GM23338 (cell line): ENCODE measurements at regions not wholly inside any gene's neighbourhood (a gene's known extent, or its start where the extent isn't known, plus 50 kb on each side); places are given as distances from the start of the nearest gene placed in this dataset.

Experiments used
- ATAC-seq: fragments of 200-7000 bp; cut with Tn5 transposase; 3 replicates; pipeline ENCODE4 v1.9.1; 2020
- DNase-seq: peaks from one replicate; pipeline ENCODE4 v3.0.0-alpha.2; 2015; ENCODE audit warnings: low spot score
- H2AFZ ChIP-seq: fragments of 200-600 bp; sonication (generic); 2 replicates; pipeline ENCODE4 v1.8.0; 2016; ENCODE audit warnings: antibody characterized with exemption, mild to moderate bottlenecking, moderate library complexity
- H3F3A ChIP-seq: fragments of 200-600 bp; sonication (generic); replicated peaks from 2 replicates; pipeline ENCODE4 v1.8.0; 2017; ENCODE audit warnings: antibody characterized with exemption, mixed run types, low read depth
- H3K27ac ChIP-seq: fragments of 200-600 bp; sonication (generic); 2 replicates; pipeline ENCODE4 v1.6.1; 2016; ENCODE audit warnings: low read depth
- H3K27me3 ChIP-seq: fragments of 200-600 bp; sonication (generic); 2 replicates; pipeline ENCODE4 v1.8.0; 2016; ENCODE audit warnings: mild to moderate bottlenecking, mixed run types, moderate library complexity; ENCODE audit not compliant: insufficient read depth
- H3K36me3 ChIP-seq: fragments of 200-600 bp; sonication (generic); 2 replicates; pipeline ENCODE4 v1.8.0; 2016; ENCODE audit warnings: mild to moderate bottlenecking; ENCODE audit not compliant: insufficient read depth
- H3K4me1 ChIP-seq: fragments of 200-600 bp; sonication (generic); 2 replicates; pipeline ENCODE4 v1.8.0; 2016; ENCODE audit warnings: mild to moderate bottlenecking, moderate library complexity; ENCODE audit not compliant: insufficient read depth
- H3K4me2 ChIP-seq: fragments of 200-600 bp; sonication (generic); 2 replicates; pipeline ENCODE4 v1.7.1; 2017; ENCODE audit warnings: mixed run types
- H3K4me3 ChIP-seq: fragments of 200-600 bp; sonication (generic); 2 replicates; pipeline ENCODE4 v1.6.1; 2016; ENCODE audit warnings: mixed run types
- H3K79me2 ChIP-seq: fragments of 200-600 bp; sonication (generic); replicated peaks from 2 replicates; pipeline ENCODE4 v1.8.0; 2017; ENCODE audit warnings: mild to moderate bottlenecking; ENCODE audit not compliant: insufficient read depth
- H3K9me2 ChIP-seq: fragments of 200-600 bp; sonication (generic); 2 replicates; pipeline ENCODE4 v1.8.0; 2017; ENCODE audit not compliant: insufficient read depth
- H4K20me1 ChIP-seq: fragments of 200-600 bp; sonication (generic); replicated peaks from 2 replicates; pipeline ENCODE4 v1.8.0; 2017; ENCODE audit warnings: mild to moderate bottlenecking; ENCODE audit not compliant: insufficient read depth
- H3K27ac Mint-ChIP-seq: 2 replicates; pipeline ENCODE4 v1.8.0; 2020; ENCODE audit warnings: inconsistent platforms, mild to moderate bottlenecking, moderate library complexity, mixed read lengths
- H3K27me3 Mint-ChIP-seq: 3 replicates; pipeline ENCODE4 v1.8.0; 2022; ENCODE audit warnings: low read depth, mild to moderate bottlenecking, moderate library complexity, mixed read lengths, inconsistent platforms; ENCODE audit not compliant: insufficient read depth, poor library complexity
- H3K36me3 Mint-ChIP-seq: 3 replicates; pipeline ENCODE4 v1.8.0; 2021; ENCODE audit warnings: low read depth, mild to moderate bottlenecking, inconsistent platforms, moderate library complexity, mixed read lengths
- H3K4me1 Mint-ChIP-seq: 3 replicates; pipeline ENCODE4 v1.8.0; 2020; ENCODE audit warnings: mild to moderate bottlenecking, inconsistent platforms, mixed read lengths
- H3K4me3 Mint-ChIP-seq: 3 replicates; pipeline ENCODE4 v1.8.0; 2021; ENCODE audit warnings: moderate library complexity, mild to moderate bottlenecking, inconsistent platforms, mixed read lengths
- H3K9me3 Mint-ChIP-seq: 3 replicates; pipeline ENCODE4 v1.8.0; 2020; ENCODE audit warnings: moderate library complexity, mild to moderate bottlenecking, inconsistent platforms, mixed read lengths
- CREB1 ChIP-seq: fragments of 250-450 bp; sonication (Bioruptor Pico); IDR thresholded peaks from 2 replicates; pipeline ENCODE4 v1.5.0; 2020; ENCODE audit warnings: low read depth, mild to moderate bottlenecking, moderate library complexity
- CTCF ChIP-seq, 2 experiments: fragments of 200-600 bp in 1 of 2; sonication (generic) in 1 of 2; conservative IDR thresholded peaks; 2 replicates each; pipeline versions ENCODE4 v1.5.1 to v1.6.1; 2016 to 2017; ENCODE audit warnings: antibody characterized with exemption in 2 of 2, low read depth in 2 of 2, mild to moderate bottlenecking in 2 of 2, moderate library complexity in 1 of 2
- ETS1 ChIP-seq: IDR thresholded peaks from 2 replicates; pipeline ENCODE4 v1.6.1; 2016; ENCODE audit warnings: antibody characterized with exemption
- EZH2 ChIP-seq: fragments of 200-600 bp; sonication (generic); IDR thresholded peaks from one replicate; pipeline ENCODE4 v1.8.0; 2017; ENCODE audit warnings: antibody characterized with exemption, mild to moderate bottlenecking, low read depth; ENCODE audit not compliant: unreplicated experiment
- EZH2phosphoT487 ChIP-seq: fragments of 200-600 bp; sonication (generic); IDR thresholded peaks from one replicate; pipeline ENCODE4 v1.8.1; 2018; ENCODE audit warnings: antibody characterized with exemption; ENCODE audit not compliant: unreplicated experiment
- JUNB ChIP-seq: IDR thresholded peaks from one replicate; pipeline ENCODE4 v1.6.1; 2016; ENCODE audit warnings: antibody characterized with exemption; ENCODE audit not compliant: unreplicated experiment
- NANOG ChIP-seq: IDR thresholded peaks from 2 replicates; pipeline ENCODE4 v1.6.1; 2016; ENCODE audit warnings: antibody characterized with exemption, borderline replicate concordance
- POLR2AphosphoS5 ChIP-seq: IDR thresholded peaks from 2 replicates; pipeline ENCODE4 v1.6.1; 2016; ENCODE audit warnings: antibody characterized with exemption, low read depth
- STAT1 ChIP-seq: IDR thresholded peaks from one replicate; pipeline ENCODE4 v1.6.1; 2016; ENCODE audit warnings: antibody characterized with exemption; ENCODE audit not compliant: unreplicated experiment
- ZNF114 ChIP-seq: fragments of 250-450 bp; sonication (Bioruptor Pico); IDR thresholded peaks from 2 replicates; pipeline ENCODE4 v1.5.0; 2020; ENCODE audit warnings: mild to moderate bottlenecking, moderate library complexity
- ZNF331 ChIP-seq: fragments of 250-450 bp; sonication (Bioruptor Pico); IDR thresholded peaks from 2 replicates; pipeline ENCODE4 v1.5.0; 2020; ENCODE audit warnings: low read depth, mild to moderate bottlenecking, moderate library complexity
- TF ChIP-seq, protein P1 (sequence below): fragments of 250-450 bp; sonication (Bioruptor Pico); IDR thresholded peaks from 2 replicates; pipeline ENCODE4 v1.5.0; 2020; ENCODE audit warnings: mild to moderate bottlenecking, moderate library complexity
- TF ChIP-seq, protein P2 (sequence below): IDR thresholded peaks from one replicate; pipeline ENCODE4 v1.6.1; 2018; ENCODE audit warnings: antibody characterized with exemption; ENCODE audit not compliant: unreplicated experiment

DNA sequence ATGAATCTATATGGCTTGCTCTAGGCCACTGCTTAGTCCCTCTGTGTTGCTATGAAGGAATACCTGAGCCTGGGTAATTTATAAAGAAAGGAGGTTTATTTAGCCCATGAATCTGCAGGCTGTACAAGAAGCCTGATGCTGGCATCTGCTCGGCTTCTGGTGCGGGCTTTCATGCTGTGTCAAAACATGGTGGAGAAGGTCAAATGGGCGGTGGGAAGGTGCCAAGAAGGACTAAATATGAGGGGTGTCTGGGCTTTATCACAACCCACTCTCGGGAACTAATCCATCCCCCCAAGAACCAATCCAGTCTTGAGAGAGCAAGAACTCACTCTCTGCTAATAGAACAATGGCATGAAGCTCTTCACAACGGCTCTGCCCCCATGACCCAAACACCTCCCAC is 481.6 kb downstream of the EIPR1 start:
- no peak for ATAC-seq
- no peak for TF ChIP-seq JUNB
- TF ChIP-seq, protein P1, sequence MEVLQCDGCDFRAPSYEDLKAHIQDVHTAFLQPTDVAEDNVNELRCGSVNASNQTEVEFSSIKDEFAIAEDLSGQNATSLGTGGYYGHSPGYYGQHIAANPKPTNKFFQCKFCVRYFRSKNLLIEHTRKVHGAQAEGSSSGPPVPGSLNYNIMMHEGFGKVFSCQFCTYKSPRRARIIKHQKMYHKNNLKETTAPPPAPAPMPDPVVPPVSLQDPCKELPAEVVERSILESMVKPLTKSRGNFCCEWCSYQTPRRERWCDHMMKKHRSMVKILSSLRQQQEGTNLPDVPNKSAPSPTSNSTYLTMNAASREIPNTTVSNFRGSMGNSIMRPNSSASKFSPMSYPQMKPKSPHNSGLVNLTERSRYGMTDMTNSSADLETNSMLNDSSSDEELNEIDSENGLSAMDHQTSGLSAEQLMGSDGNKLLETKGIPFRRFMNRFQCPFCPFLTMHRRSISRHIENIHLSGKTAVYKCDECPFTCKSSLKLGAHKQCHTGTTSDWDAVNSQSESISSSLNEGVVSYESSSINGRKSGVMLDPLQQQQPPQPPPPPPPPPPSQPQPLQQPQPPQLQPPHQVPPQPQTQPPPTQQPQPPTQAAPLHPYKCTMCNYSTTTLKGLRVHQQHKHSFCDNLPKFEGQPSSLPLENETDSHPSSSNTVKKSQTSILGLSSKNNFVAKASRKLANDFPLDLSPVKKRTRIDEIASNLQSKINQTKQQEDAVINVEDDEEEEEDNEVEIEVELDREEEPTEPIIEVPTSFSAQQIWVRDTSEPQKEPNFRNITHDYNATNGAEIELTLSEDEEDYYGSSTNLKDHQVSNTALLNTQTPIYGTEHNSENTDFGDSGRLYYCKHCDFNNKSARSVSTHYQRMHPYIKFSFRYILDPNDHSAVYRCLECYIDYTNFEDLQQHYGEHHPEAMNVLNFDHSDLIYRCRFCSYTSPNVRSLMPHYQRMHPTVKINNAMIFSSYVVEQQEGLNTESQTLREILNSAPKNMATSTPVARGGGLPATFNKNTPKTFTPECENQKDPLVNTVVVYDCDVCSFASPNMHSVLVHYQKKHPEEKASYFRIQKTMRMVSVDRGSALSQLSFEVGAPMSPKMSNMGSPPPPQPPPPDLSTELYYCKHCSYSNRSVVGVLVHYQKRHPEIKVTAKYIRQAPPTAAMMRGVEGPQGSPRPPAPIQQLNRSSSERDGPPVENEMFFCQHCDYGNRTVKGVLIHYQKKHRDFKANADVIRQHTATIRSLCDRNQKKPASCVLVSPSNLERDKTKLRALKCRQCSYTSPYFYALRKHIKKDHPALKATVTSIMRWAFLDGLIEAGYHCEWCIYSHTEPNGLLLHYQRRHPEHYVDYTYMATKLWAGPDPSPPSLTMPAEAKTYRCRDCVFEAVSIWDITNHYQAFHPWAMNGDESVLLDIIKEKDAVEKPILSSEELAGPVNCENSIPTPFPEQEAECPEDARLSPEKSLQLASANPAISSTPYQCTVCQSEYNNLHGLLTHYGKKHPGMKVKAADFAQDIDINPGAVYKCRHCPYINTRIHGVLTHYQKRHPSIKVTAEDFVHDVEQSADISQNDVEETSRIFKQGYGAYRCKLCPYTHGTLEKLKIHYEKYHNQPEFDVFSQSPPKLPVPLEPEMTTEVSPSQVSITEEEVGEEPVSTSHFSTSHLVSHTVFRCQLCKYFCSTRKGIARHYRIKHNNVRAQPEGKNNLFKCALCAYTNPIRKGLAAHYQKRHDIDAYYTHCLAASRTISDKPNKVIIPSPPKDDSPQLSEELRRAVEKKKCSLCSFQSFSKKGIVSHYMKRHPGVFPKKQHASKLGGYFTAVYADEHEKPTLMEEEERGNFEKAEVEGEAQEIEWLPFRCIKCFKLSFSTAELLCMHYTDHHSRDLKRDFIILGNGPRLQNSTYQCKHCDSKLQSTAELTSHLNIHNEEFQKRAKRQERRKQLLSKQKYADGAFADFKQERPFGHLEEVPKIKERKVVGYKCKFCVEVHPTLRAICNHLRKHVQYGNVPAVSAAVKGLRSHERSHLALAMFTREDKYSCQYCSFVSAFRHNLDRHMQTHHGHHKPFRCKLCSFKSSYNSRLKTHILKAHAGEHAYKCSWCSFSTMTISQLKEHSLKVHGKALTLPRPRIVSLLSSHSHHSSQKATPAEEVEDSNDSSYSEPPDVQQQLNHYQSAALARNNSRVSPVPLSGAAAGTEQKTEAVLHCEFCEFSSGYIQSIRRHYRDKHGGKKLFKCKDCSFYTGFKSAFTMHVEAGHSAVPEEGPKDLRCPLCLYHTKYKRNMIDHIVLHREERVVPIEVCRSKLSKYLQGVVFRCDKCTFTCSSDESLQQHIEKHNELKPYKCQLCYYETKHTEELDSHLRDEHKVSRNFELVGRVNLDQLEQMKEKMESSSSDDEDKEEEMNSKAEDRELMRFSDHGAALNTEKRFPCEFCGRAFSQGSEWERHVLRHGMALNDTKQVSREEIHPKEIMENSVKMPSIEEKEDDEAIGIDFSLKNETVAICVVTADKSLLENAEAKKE (CRISPR knock-in tag), result no peak
- no peak for TF ChIP-seq CREB1 (CRISPR knock-in tag)
- no peak for TF ChIP-seq ZNF331 (CRISPR knock-in tag)
- no peak for TF ChIP-seq EZH2phosphoT487
- no peak for TF ChIP-seq EZH2
- no peak for TF ChIP-seq NANOG
- no peak for TF ChIP-seq STAT1
- no peak for TF ChIP-seq ZNF114 (CRISPR knock-in tag)
- TF ChIP-seq POLR2AphosphoS5, result no peak
- TF ChIP-seq, protein P2, sequence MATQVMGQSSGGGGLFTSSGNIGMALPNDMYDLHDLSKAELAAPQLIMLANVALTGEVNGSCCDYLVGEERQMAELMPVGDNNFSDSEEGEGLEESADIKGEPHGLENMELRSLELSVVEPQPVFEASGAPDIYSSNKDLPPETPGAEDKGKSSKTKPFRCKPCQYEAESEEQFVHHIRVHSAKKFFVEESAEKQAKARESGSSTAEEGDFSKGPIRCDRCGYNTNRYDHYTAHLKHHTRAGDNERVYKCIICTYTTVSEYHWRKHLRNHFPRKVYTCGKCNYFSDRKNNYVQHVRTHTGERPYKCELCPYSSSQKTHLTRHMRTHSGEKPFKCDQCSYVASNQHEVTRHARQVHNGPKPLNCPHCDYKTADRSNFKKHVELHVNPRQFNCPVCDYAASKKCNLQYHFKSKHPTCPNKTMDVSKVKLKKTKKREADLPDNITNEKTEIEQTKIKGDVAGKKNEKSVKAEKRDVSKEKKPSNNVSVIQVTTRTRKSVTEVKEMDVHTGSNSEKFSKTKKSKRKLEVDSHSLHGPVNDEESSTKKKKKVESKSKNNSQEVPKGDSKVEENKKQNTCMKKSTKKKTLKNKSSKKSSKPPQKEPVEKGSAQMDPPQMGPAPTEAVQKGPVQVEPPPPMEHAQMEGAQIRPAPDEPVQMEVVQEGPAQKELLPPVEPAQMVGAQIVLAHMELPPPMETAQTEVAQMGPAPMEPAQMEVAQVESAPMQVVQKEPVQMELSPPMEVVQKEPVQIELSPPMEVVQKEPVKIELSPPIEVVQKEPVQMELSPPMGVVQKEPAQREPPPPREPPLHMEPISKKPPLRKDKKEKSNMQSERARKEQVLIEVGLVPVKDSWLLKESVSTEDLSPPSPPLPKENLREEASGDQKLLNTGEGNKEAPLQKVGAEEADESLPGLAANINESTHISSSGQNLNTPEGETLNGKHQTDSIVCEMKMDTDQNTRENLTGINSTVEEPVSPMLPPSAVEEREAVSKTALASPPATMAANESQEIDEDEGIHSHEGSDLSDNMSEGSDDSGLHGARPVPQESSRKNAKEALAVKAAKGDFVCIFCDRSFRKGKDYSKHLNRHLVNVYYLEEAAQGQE, result no peak
- TF ChIP-seq ETS1, result no peak
- no peak for TF ChIP-seq CTCF (conservative IDR thresholded peaks at IDR 0.05; ENCODE audit: low read depth in 2 of 2)

More for the DNA sequence above, 481.6 kb downstream of the EIPR1 start:
- Mint-ChIP-seq H3K27me3 (no peaks in the 10 kb centered on the region), H3K4me3 (no peak overlapping the region), H3K36me3 (peaks cover 3% of the 10 kb centered on the region; the same call in 1 of the 3 replicates), H3K27ac (no peak overlapping the region), H3K9me3 (no peaks in the 10 kb centered on the region), H3K4me1 (no peaks in the 10 kb centered on the region)
- no peaks in the 10 kb centered on the region for H3K36me3 ChIP-seq
- no peaks in the 10 kb centered on the region for H3K79me2 ChIP-seq
- H2AFZ ChIP-seq, result no peak overlapping the region
- H3K27ac ChIP-seq, result no peak overlapping the region
- DNase-seq, result no peak
- no peak overlapping the region for H3K4me2 ChIP-seq
- H4K20me1 ChIP-seq, result no peaks in the 10 kb centered on the region
- H3K9me2 ChIP-seq, result no peaks in the 10 kb centered on the region
- H3K4me3 ChIP-seq, result no peak overlapping the region
- H3F3A ChIP-seq, result no peaks in the 10 kb centered on the region
- no peaks in the 10 kb centered on the region for H3K27me3 ChIP-seq
- H3K4me1 ChIP-seq, result no peaks in the 10 kb centered on the region
